Astrocyte (in vitro differentiated cells and primary cell): ENCODE measurements at regions not wholly inside any gene's neighbourhood (a gene's known extent, or its start where the extent isn't known, plus 50 kb on each side); places are given as distances from the start of the nearest gene placed in this dataset.

Source experiments
- DNase-seq: peaks from one replicate; pipeline ENCODE4 v3.0.0-alpha.2; 2010; ENCODE audit warnings: low read depth
- FAIRE-seq: peaks from 2 replicates; lab custom pipeline; 2011; peaks lifted over from hg19 to GRCh38; lab: Jason Lieb, UNC
- H2AFZ ChIP-seq: 2 replicates; pipeline ENCODE4 v1.6.0; 2012; ENCODE audit warnings: low read depth, low read length, inconsistent platforms
- H3K27ac ChIP-seq: 2 replicates; pipeline ENCODE4 v1.5.1; 2011; ENCODE audit warnings: low read depth, low read length, inconsistent platforms
- H3K27me3 ChIP-seq: 2 replicates; pipeline ENCODE4 v1.6.0; 2011; ENCODE audit warnings: low read length, inconsistent platforms; ENCODE audit not compliant: insufficient read depth
- H3K36me3 ChIP-seq: 2 replicates; pipeline ENCODE4 v1.5.1; 2011; ENCODE audit warnings: low read length, inconsistent platforms; ENCODE audit not compliant: insufficient read depth
- H3K4me1 ChIP-seq: 2 replicates; pipeline ENCODE4 v1.5.1; 2011; ENCODE audit warnings: low read length, inconsistent platforms; ENCODE audit not compliant: insufficient read depth
- H3K4me2 ChIP-seq: 2 replicates; pipeline ENCODE4 v1.6.0; 2012; ENCODE audit warnings: low read length, inconsistent platforms
- H3K4me3 ChIP-seq: 2 replicates; pipeline ENCODE4 v1.5.1; 2011; ENCODE audit warnings: low read depth, mild to moderate bottlenecking, low read length, inconsistent platforms; ENCODE audit not compliant: insufficient read depth
- H3K79me2 ChIP-seq: 2 replicates; pipeline ENCODE4 v1.6.0; 2012; ENCODE audit warnings: mild to moderate bottlenecking, low read length, inconsistent platforms; ENCODE audit not compliant: insufficient read depth
- H3K9ac ChIP-seq: 2 replicates; pipeline ENCODE4 v1.6.0; 2012; ENCODE audit warnings: mild to moderate bottlenecking, low read length, inconsistent platforms
- H3K9me3 ChIP-seq: 2 replicates; pipeline ENCODE4 v1.5.1; 2012; ENCODE audit warnings: low read depth, mild to moderate bottlenecking, low read length, inconsistent platforms; ENCODE audit not compliant: insufficient read depth
- H4K20me1 ChIP-seq: 2 replicates; pipeline ENCODE4 v1.6.0; 2012; ENCODE audit warnings: low read length, inconsistent platforms; ENCODE audit not compliant: insufficient read depth
- H3K27ac Mint-ChIP-seq: one replicate; pipeline ENCODE4 v1.8.0; 2021; ENCODE audit warnings: mild to moderate bottlenecking, mixed read lengths; ENCODE audit not compliant: unreplicated experiment
- H3K27me3 Mint-ChIP-seq: one replicate; pipeline ENCODE4 v1.8.0; 2021; ENCODE audit warnings: low read depth, mixed read lengths; ENCODE audit not compliant: unreplicated experiment
- H3K36me3 Mint-ChIP-seq: one replicate; pipeline ENCODE4 v1.8.0; 2021; ENCODE audit warnings: low read depth, mixed read lengths; ENCODE audit not compliant: unreplicated experiment
- H3K4me1 Mint-ChIP-seq: one replicate; pipeline ENCODE4 v1.8.0; 2021; ENCODE audit warnings: low read depth, mixed read lengths; ENCODE audit not compliant: unreplicated experiment
- H3K4me3 Mint-ChIP-seq: one replicate; pipeline ENCODE4 v1.8.0; 2021; ENCODE audit warnings: mild to moderate bottlenecking, moderate library complexity, mixed read lengths; ENCODE audit not compliant: unreplicated experiment
- H3K9me3 Mint-ChIP-seq: one replicate; pipeline ENCODE4 v1.8.0; 2021; ENCODE audit warnings: mild to moderate bottlenecking, mixed read lengths; ENCODE audit not compliant: unreplicated experiment
- CTCF ChIP-seq: IDR thresholded peaks from 2 replicates; pipeline ENCODE4 v1.5.1; 2011; ENCODE audit warnings: low read depth, mild to moderate bottlenecking, inconsistent platforms, low read length, moderate library complexity; ENCODE audit not compliant: insufficient read depth
- EZH2 ChIP-seq: IDR thresholded peaks from 2 replicates; pipeline ENCODE4 v1.6.1; 2012; ENCODE audit warnings: mild to moderate bottlenecking, low read length, inconsistent platforms; ENCODE audit not compliant: insufficient read depth

- H3K27ac Mint-ChIP-seq, result no peak overlapping the region
- FAIRE-seq (no peak), DNase-seq (no peak)
- Histone ChIP-seq H3K4me3 (no peak overlapping the region), H3K36me3 (no peaks in the 10 kb centered on the region), H3K9ac (no peak overlapping the region), H3K9me3 (no peaks in the 10 kb centered on the region), H3K27ac (no peak overlapping the region), H4K20me1 (no peaks in the 10 kb centered on the region), H3K4me2 (no peak overlapping the region), H3K79me2 (no peaks in the 10 kb centered on the region), H2AFZ (no peak overlapping the region), H3K27me3 (no peaks in the 10 kb centered on the region), H3K4me1 (no peaks in the 10 kb centered on the region)
- no peak overlapping the region for H3K4me3 Mint-ChIP-seq
- H3K27me3 Mint-ChIP-seq, result no peaks in the 10 kb centered on the region
- H3K36me3 Mint-ChIP-seq, result no peaks in the 10 kb centered on the region
- no peak for TF ChIP-seq EZH2
- TF ChIP-seq CTCF, result no peak
- peaks cover 3% of the 10 kb centered on the region for H3K4me1 Mint-ChIP-seq
- no peaks in the 10 kb centered on the region for H3K9me3 Mint-ChIP-seq
Observed at GRCh38 chr3:110544730-110545129, 526.9 kb upstream of the NECTIN3 start.

GRCh38 chr3:110550511-110550910, 521.1 kb upstream of the NECTIN3 start:
- H3K27ac Mint-ChIP-seq, result no peak overlapping the region

More at GRCh38 chr3:110550511-110550910, 521.1 kb upstream of the NECTIN3 start:
- H3K9ac ChIP-seq, result no peak overlapping the region
- H3K4me1 Mint-ChIP-seq, result no peaks in the 10 kb centered on the region
- H3K4me3 Mint-ChIP-seq, result no peak overlapping the region
- H3K27ac ChIP-seq, result no peak overlapping the region
- no peaks in the 10 kb centered on the region for H3K36me3 ChIP-seq
- H3K79me2 ChIP-seq, result no peaks in the 10 kb centered on the region
- H3K27me3 ChIP-seq, result no peaks in the 10 kb centered on the region
- no peaks in the 10 kb centered on the region for H3K27me3 Mint-ChIP-seq
- H3K4me2 ChIP-seq, result no peak overlapping the region
- H4K20me1 ChIP-seq, result no peaks in the 10 kb centered on the region
- no peak for FAIRE-seq
- H3K9me3 ChIP-seq, result no peaks in the 10 kb centered on the region
- no peaks in the 10 kb centered on the region for H3K4me1 ChIP-seq
- no peaks in the 10 kb centered on the region for H3K36me3 Mint-ChIP-seq
- H3K4me3 ChIP-seq, result no peak overlapping the region
- no peak for TF ChIP-seq EZH2
- no peak for TF ChIP-seq CTCF
- peaks cover 1% of the 10 kb centered on the region for H3K9me3 Mint-ChIP-seq
- H2AFZ ChIP-seq, result no peak overlapping the region
- DNase-seq, result no peak
